ENCODE measurements at regions not wholly inside any gene's neighbourhood (a gene's known extent, or its start where the extent isn't known, plus 50 kb on each side); places are given as distances from the start of the nearest gene placed in this dataset.

DNA sequence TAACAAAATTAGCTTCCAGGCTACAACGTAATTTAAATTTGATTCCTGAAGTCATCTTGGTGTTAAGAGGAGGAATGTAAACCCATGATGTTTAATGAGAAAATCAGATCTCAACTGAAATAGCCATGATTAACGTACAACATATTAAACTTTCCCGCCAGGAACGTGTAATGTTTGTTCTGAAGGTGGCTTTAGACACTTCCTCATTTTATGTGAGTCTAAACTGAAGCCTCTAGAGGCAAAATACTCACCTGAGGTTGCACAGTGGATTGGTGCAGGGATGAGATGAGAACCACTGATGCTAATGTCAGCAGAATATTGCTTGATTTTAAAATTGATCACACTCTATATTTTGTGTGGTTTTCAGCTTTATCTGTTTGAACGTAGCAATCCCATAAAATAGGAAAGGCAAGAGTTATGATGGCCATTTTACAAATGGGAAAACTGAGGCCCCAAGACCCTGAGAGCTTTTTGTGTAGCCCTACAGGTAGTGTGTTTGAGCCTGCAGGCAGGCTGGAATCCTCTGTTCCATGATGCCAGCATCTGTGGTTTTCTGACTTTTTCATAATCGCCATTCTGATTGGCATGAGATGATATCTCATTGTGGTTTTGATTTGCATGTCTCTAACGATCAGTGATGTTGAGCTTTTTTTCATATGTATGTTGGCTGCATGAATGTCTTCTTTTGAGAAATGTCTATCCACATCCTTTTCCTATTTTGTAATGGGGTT, 243.7 kb upstream of the BMPER start:
- no peak for DNase-seq

DNA sequence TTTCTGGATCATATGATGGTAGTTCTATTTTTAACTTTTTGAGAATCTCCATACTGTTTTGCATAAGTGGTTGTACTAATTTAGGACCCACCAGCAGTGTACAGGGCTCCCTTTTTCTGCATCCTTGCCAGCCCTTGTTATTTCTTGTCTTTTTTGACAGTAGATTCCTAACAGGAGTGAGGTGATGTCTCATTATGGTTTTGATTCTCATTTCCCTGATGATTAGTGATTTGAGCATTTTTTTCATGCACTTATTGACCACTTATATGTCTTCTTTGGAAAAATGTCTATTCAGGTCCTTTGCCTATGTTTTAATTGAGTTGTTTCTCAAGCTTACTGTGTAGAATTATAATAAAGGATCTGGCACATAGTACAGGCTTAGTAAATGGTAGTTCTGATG, 238.8 kb upstream of the BMPER start:
- peak; percentile 43 for DNase-seq

DNA sequence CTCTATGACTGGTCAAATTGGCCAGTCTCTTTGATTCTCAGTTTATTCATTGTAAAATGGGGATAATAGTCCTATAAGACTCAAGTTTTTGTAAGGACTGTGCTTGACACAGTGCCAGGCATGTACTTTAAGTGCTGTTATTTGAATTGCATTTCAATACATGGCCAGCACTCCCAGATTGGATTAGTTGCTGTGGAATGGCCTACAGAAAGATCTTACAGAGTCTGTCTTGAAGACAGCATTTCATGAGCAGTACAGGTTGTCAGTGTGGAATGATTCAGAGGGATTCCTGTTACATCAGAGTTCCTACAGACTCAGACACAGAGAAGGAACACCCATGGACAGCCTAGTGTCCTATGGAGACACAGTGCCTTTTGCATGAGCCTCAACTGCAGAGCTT, 238.1 kb upstream of the BMPER start:
- peak; percentile 59 for DNase-seq

- DNase-seq = peak; percentile 91
Measured at GRCh38 chr7:33669251-33669670, 236.1 kb upstream of the BMPER start.

- DNase-seq = peak; percentile 58
Measured at GRCh38 chr7:33671531-33672262, 233.6 kb upstream of the BMPER start.

GRCh38 chr7:33673029-33673700, 232.2 kb upstream of the BMPER start:
- DNase-seq = no peak

- DNase-seq = no peak
Measured at GRCh38 chr7:33674804-33675411, 230.4 kb upstream of the BMPER start.

- DNase-seq = peak; percentile 59
Measured at GRCh38 chr7:33677556-33677955, 227.8 kb upstream of the BMPER start.

- DNase-seq = no peak
Measured at GRCh38 chr7:33678569-33679335, 226.6 kb upstream of the BMPER start.

DNA sequence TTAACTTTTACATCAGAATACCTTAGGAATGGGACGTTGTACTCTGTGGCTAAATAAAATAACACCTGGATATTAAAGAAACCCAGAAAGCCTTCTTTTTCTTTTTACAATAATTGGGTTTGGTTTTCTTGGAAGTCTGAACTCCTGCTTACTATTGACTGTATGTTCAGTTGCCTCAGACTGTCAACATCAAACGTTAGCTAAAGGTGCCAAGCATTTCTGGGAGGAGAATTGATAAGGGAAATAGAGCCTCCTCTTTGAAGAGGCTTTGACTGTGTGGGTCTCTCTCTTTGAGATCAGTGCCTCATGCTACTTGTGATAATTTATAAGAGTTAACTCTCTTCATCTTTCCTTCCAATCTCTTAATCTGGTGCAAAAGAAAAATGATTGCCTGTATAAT, 224.7 kb upstream of the BMPER start:
- no peak for DNase-seq

GRCh38 chr7:33685503-33685902, 219.8 kb upstream of the BMPER start:
- DNase-seq = no peak

DNA sequence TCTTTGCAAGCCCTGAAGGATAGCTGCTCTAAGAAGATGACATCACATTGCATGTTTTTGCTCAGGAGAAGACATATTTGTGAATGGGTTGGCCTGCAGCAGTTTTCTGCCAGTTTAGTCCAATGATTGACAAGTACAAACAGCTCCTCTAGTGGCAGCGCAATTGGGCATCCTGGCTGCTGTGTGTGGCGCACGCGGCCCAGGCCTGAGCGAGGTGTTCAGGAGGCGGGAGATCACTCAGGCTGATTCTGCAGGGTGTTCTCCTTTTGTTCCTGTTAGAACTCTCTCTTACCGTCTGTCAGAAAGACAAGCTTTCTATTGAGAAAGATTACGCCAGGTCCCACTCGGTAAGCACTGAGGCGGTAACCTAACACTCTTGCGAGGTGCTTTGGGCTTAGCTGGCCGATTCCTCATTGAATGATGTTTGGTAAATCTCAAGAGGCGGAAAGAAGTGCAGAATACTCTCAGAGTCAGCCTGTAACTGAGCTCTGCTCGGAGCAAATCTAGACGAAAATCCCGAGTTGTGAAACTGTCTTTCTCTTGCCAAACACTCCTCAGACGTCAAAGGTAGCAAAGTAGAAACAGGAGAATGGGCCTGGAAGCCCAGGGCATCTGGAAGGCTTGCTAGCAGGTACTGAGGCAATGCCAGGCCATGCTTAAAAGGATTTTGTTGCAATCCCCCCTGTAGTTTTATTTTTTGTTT, 219.2 kb upstream of the BMPER start:
- no peak for DNase-seq

GRCh38 chr7:33687625-33688024, 217.7 kb upstream of the BMPER start:
- DNase-seq = peak; percentile 78

GRCh38 chr7:33691180-33691579, 214.2 kb upstream of the BMPER start:
- no peak for DNase-seq

GRCh38 chr7:33692956-33693355, 212.4 kb upstream of the BMPER start:
- DNase-seq = peak; percentile 95

DNA sequence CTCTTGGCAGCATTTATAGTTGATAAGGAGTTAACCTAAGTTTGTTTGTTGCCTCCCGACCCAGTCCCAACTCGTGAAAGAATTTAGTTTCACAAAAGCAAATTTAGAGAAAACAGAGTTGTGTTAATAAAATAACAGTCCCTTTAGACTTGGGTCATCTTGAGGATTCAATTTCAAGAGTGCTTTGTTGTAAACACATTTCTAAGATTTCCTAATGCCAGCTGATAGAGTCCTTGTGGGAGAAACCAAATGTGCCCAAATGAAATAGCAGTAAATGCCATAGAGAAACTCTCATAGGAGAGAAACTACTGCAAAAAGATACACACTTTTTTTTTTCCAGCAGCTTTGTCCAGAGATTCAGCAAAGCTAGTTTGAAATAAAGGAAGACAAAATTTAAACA, 211.3 kb upstream of the BMPER start:
- DNase-seq = no peak

GRCh38 chr7:33697616-33698015, 207.7 kb upstream of the BMPER start:
- no peak for DNase-seq

GRCh38 chr7:33698041-33698440, 207.3 kb upstream of the BMPER start:
- DNase-seq = peak; percentile 42

DNA sequence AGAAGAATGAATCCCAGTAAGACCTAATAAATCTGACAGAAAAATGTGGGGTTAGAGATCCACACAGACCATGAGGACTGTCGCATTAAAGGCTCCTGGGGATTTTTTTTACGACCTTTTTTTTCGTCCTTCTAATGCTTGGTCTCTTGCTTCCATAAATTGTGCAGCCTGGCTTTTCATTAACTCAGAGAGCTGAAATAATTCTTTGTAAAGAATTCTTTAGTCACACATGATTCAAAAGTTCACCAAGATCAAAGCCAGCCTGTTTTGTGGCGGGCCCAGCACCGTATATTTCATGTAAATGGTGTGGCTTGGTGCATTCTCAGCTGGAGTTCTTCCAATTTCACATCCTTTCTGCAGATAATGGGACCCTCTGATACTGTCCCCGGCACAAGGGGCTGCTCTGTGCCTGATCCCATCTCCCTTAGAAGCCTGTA, 206.6 kb upstream of the BMPER start:
- DNase-seq = no peak

- DNase-seq = no peak
Measured at GRCh38 chr7:33700001-33700899, 205.1 kb upstream of the BMPER start.

Data from fibroblast of skin of back (primary cell).